Lung (tissue), 11 donors: ENCODE measurements at regions not wholly inside any gene's neighbourhood (a gene's known extent, or its start where the extent isn't known, plus 50 kb on each side); places are given as distances from the start of the nearest gene placed in this dataset.
A peak's percentile ranks its signal among the peaks of the same experiment; 100 is the strongest.

Experiments used
- ATAC-seq: fragments of 200-7000 bp; cut with Tn5 transposase; one replicate; pipeline ENCODE4 v1.9.1; 2020; ENCODE audit warnings: moderate number of reproducible peaks; ENCODE audit not compliant: insufficient read depth, low FRiP score
- DNase-seq, 3 donors: peaks; one replicate each; pipeline ENCODE4 v3.0.0-alpha.2; 2013 to 2017
- H3K27ac ChIP-seq, 2 donors: one replicate each; pipeline ENCODE4 v1.5.1; 2013; ENCODE audit warnings: mild to moderate bottlenecking in 2 of 2, moderate library complexity in 2 of 2, control low read depth in 1 of 2, inconsistent platforms in 1 of 2, low read depth in 1 of 2, low read length in 1 of 2
- H3K27me3 ChIP-seq, 3 donors: one replicate each; pipeline ENCODE4 v1.5.1; 2013; ENCODE audit warnings: low read length in 2 of 3; ENCODE audit not compliant: control insufficient read depth in 3 of 3, insufficient read depth in 3 of 3
- H3K36me3 ChIP-seq, 4 donors: one replicate each; pipeline ENCODE4 v1.5.1; 2013; ENCODE audit warnings: low read length in 4 of 4, mild to moderate bottlenecking in 1 of 4, moderate library complexity in 1 of 4; ENCODE audit not compliant: control insufficient read depth in 4 of 4, insufficient read depth in 4 of 4
- H3K4me1 ChIP-seq, 5 donors: one replicate each; pipeline ENCODE4 v1.5.1; 2013; ENCODE audit warnings: low read length in 5 of 5, mild to moderate bottlenecking in 2 of 5, moderate library complexity in 1 of 5; ENCODE audit not compliant: control insufficient read depth in 5 of 5, insufficient read depth in 5 of 5
- H3K4me3 ChIP-seq: one replicate; pipeline ENCODE4 v1.5.1; 2013; ENCODE audit warnings: mild to moderate bottlenecking, control low read depth, moderate library complexity
- H3K9ac ChIP-seq, 2 donors: one replicate each; pipeline ENCODE4 v1.5.1; 2013; ENCODE audit warnings: low read length in 2 of 2, control low read depth in 1 of 2; ENCODE audit not compliant: insufficient read depth in 1 of 2
- H3K9me3 ChIP-seq, 4 donors: one replicate each; pipeline ENCODE4 v1.5.1; 2013; ENCODE audit warnings: low read length in 3 of 4, mild to moderate bottlenecking in 1 of 4, moderate library complexity in 1 of 4; ENCODE audit not compliant: control insufficient read depth in 4 of 4, insufficient read depth in 3 of 4
- WGBS, 2 donors: extraction: QIAGEN DNeasy Blood & Tissue Kit; methylation state at CpG; one replicate each; pipeline ENCODE4 v1.1.7; 2013; 5-methylcytosine and 5-hydroxymethylcytosine counted together
- TF ChIP-seq, protein P1 (sequence below): IDR thresholded peaks from 2 replicates; pipeline ENCODE4 v1.5.1; 2012; ENCODE audit warnings: mild to moderate bottlenecking; ENCODE audit errors: control extremely low read depth, extremely low read depth
- donor health status: control.
- donor health status: control.
- donor health status: Bipolar disorder and iron deficiency.
- donor health status: healthy.
- donor health status: DM: yes; HTN: yes; CAD: no.

DNA sequence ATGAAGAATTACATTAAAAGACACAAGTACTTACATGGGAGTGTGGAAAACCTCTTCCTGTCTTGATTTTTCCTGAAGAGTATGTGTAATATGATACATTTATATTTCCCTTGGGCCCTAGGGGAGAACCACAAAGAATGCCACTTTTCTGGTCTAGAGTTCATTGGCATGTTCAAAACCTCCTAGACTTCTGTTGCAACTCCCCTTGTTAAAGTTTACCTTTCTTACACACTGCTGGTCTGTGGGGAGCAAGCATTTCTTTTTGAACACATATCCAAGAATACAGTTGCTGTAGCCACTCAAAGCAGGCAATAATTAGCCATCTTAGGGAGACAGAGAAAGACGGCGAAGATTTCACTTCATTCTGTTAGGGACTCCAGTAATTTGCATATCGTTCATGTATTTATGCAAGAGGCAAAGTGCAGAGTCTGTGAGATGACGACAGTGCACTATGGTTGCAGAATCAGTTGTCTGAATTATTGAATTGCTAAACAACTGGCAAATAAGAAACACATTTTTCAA, 103.5 kb downstream of the NOL4 start:
- peak overlapping the region; percentile 1 to 28 for H3K9ac ChIP-seq
- H3K9me3 ChIP-seq: no peaks in the 10 kb centered on the region
- H3K27me3 ChIP-seq: no peaks in the 10 kb centered on the region
- no peak overlapping the region for H3K4me3 ChIP-seq
- H3K4me1 ChIP-seq: peaks cover 0 to 5% (median 0%) of the 10 kb centered on the region in 5 donors
- ATAC-seq (peak; percentile 76), DNase-seq (peak; percentile 18 to 86 (median 63))
- H3K36me3 ChIP-seq: no peaks in the 10 kb centered on the region
- WGBS, 2 donors: 50 to 56% methylated on average over 4 of the region's 4 CpGs
- no peak overlapping the region for H3K27ac ChIP-seq
- TF ChIP-seq, protein P1, sequence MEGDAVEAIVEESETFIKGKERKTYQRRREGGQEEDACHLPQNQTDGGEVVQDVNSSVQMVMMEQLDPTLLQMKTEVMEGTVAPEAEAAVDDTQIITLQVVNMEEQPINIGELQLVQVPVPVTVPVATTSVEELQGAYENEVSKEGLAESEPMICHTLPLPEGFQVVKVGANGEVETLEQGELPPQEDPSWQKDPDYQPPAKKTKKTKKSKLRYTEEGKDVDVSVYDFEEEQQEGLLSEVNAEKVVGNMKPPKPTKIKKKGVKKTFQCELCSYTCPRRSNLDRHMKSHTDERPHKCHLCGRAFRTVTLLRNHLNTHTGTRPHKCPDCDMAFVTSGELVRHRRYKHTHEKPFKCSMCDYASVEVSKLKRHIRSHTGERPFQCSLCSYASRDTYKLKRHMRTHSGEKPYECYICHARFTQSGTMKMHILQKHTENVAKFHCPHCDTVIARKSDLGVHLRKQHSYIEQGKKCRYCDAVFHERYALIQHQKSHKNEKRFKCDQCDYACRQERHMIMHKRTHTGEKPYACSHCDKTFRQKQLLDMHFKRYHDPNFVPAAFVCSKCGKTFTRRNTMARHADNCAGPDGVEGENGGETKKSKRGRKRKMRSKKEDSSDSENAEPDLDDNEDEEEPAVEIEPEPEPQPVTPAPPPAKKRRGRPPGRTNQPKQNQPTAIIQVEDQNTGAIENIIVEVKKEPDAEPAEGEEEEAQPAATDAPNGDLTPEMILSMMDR: no peak

DNA sequence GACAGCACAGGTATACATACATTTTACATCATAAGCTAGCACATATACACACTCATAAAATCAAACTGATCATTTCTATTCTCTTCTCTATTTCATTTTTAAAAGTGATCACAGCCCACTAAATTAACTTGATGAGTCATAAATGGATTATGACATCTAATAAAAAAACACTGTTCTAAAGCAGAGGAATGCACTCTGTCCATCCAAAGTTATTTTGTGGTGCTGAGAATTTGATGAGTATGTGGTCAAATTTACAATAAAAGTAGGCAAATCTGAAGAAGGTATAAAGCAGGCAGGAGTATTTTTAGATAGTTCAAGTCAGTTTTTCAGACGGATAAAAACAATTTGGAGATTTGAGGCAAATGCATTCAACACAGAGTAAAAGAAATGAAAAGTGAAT, 104.4 kb downstream of the NOL4 start:
- no peak overlapping the region for H3K27ac ChIP-seq
- ATAC-seq (no peak), DNase-seq (no peak)
- H3K9ac ChIP-seq: no peak overlapping the region
- H3K36me3 ChIP-seq: no peaks in the 10 kb centered on the region
- peaks cover 0 to 4% (median 0%) of the 10 kb centered on the region in 5 donors for H3K4me1 ChIP-seq
- TF ChIP-seq, protein P1: no peak
- WGBS, 2 donors: 66 to 82% methylated on average over 1 of the region's 1 CpG
- no peaks in the 10 kb centered on the region for H3K9me3 ChIP-seq
- H3K27me3 ChIP-seq: no peaks in the 10 kb centered on the region
- H3K4me3 ChIP-seq: no peak overlapping the region

DNA sequence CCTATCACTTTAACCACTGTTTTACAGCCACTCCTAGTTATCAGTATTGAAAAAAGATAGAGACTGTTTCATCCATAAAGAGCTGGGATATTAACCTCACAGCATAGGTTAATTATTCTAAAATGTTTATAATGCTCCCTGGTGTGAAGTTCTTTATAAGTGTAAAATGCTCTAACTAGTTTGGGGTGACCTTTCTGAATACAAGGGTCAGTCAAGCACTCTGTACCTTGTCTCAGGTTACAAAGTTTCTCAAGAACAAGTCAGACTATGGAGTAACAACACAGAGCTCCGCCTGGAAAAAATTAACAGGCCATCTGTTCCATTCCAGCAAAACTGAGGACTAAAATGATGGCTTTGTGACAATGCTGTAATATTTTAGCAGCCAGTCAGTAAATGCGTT, 107.4 kb downstream of the NOL4 start:
- Histone ChIP-seq H3K9ac (no peak overlapping the region), H3K9me3 (peaks cover 0 to 4% (median 0%) of the 10 kb centered on the region in 4 donors), H3K4me3 (no peak overlapping the region), H3K36me3 (no peaks in the 10 kb centered on the region), H3K4me1 (peaks cover 0 to 4% (median 0%) of the 10 kb centered on the region in 5 donors), H3K27ac (no peak overlapping the region), H3K27me3 (no peaks in the 10 kb centered on the region)
- WGBS, 2 donors: 55 to 61% methylated on average over 2 of the region's 2 CpGs
- peak; percentile 44 for ATAC-seq
- DNase-seq: peak in 2 of 3 donors; percentile 27 to 67
- TF ChIP-seq, protein P1: no peak
